ENCODE measurements at regions not wholly inside any gene's neighbourhood (a gene's known extent, or its start where the extent isn't known, plus 50 kb on each side); places are given as distances from the start of the nearest gene placed in this dataset.

DNA sequence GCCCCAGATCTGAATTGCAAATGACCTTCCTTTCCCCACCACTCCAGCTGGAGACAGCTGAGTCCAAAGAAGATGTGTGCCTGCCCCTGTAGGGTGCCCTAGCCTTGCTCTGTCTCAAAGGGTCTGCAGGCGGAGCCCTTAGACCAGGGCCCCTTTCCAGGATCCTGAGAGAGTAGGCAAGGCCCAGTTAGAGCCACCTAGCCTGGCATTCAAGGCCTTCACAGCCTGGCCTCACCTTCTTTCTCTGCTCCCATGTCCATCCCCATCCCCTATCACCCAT is 66.6 kb upstream of the LHX1 start (continued):
- TF ChIP-seq RNF2 (IDR thresholded peaks at IDR 0.05; ENCODE audit: borderline replicate concordance, low read depth, low read length, missing control alignments, poor library complexity, severe bottlenecking) = no peak
- TF ChIP-seq CBX8 (IDR thresholded peaks at IDR 0.05; ENCODE audit: borderline replicate concordance, low read depth, low read length) = no peak
- TF ChIP-seq JUND (IDR thresholded peaks at IDR 0.05; ENCODE audit: low read length) = no peak
- TF ChIP-seq EZH2 (IDR thresholded peaks at IDR 0.05; ENCODE audit: low read depth, low read length, severe bottlenecking) = no peak
- no peak for TF ChIP-seq JUN (IDR thresholded peaks at IDR 0.05; ENCODE audit: low read depth, low read length)
- no peak for TF ChIP-seq BCL11A (IDR thresholded peaks at IDR 0.05; ENCODE audit: low read depth in 2 of 2, low read length in 2 of 2)
- TF ChIP-seq MAFK (IDR thresholded peaks at IDR 0.05; ENCODE audit: low read depth, low read length) = no peak
- TF ChIP-seq ASH2L (IDR thresholded peaks at IDR 0.05; ENCODE audit: low read length) = no peak
- TF ChIP-seq SIN3A (conservative IDR thresholded peaks at IDR 0.05 in 1 of 2, IDR thresholded peaks at IDR 0.05 in 1 of 2; ENCODE audit: low read depth in 1 of 2, low read length in 2 of 2) = 0 out of 4 replicates have a peak, but pooled peaks of 1 of the 2 experiments have one; percentile 39
- TF ChIP-seq TBP (IDR thresholded peaks at IDR 0.05; ENCODE audit: low read depth, low read length) = no peak
- no peak for TF ChIP-seq CEBPB (IDR thresholded peaks at IDR 0.05; ENCODE audit: low read depth, low read length)
- TF ChIP-seq, protein P1, sequence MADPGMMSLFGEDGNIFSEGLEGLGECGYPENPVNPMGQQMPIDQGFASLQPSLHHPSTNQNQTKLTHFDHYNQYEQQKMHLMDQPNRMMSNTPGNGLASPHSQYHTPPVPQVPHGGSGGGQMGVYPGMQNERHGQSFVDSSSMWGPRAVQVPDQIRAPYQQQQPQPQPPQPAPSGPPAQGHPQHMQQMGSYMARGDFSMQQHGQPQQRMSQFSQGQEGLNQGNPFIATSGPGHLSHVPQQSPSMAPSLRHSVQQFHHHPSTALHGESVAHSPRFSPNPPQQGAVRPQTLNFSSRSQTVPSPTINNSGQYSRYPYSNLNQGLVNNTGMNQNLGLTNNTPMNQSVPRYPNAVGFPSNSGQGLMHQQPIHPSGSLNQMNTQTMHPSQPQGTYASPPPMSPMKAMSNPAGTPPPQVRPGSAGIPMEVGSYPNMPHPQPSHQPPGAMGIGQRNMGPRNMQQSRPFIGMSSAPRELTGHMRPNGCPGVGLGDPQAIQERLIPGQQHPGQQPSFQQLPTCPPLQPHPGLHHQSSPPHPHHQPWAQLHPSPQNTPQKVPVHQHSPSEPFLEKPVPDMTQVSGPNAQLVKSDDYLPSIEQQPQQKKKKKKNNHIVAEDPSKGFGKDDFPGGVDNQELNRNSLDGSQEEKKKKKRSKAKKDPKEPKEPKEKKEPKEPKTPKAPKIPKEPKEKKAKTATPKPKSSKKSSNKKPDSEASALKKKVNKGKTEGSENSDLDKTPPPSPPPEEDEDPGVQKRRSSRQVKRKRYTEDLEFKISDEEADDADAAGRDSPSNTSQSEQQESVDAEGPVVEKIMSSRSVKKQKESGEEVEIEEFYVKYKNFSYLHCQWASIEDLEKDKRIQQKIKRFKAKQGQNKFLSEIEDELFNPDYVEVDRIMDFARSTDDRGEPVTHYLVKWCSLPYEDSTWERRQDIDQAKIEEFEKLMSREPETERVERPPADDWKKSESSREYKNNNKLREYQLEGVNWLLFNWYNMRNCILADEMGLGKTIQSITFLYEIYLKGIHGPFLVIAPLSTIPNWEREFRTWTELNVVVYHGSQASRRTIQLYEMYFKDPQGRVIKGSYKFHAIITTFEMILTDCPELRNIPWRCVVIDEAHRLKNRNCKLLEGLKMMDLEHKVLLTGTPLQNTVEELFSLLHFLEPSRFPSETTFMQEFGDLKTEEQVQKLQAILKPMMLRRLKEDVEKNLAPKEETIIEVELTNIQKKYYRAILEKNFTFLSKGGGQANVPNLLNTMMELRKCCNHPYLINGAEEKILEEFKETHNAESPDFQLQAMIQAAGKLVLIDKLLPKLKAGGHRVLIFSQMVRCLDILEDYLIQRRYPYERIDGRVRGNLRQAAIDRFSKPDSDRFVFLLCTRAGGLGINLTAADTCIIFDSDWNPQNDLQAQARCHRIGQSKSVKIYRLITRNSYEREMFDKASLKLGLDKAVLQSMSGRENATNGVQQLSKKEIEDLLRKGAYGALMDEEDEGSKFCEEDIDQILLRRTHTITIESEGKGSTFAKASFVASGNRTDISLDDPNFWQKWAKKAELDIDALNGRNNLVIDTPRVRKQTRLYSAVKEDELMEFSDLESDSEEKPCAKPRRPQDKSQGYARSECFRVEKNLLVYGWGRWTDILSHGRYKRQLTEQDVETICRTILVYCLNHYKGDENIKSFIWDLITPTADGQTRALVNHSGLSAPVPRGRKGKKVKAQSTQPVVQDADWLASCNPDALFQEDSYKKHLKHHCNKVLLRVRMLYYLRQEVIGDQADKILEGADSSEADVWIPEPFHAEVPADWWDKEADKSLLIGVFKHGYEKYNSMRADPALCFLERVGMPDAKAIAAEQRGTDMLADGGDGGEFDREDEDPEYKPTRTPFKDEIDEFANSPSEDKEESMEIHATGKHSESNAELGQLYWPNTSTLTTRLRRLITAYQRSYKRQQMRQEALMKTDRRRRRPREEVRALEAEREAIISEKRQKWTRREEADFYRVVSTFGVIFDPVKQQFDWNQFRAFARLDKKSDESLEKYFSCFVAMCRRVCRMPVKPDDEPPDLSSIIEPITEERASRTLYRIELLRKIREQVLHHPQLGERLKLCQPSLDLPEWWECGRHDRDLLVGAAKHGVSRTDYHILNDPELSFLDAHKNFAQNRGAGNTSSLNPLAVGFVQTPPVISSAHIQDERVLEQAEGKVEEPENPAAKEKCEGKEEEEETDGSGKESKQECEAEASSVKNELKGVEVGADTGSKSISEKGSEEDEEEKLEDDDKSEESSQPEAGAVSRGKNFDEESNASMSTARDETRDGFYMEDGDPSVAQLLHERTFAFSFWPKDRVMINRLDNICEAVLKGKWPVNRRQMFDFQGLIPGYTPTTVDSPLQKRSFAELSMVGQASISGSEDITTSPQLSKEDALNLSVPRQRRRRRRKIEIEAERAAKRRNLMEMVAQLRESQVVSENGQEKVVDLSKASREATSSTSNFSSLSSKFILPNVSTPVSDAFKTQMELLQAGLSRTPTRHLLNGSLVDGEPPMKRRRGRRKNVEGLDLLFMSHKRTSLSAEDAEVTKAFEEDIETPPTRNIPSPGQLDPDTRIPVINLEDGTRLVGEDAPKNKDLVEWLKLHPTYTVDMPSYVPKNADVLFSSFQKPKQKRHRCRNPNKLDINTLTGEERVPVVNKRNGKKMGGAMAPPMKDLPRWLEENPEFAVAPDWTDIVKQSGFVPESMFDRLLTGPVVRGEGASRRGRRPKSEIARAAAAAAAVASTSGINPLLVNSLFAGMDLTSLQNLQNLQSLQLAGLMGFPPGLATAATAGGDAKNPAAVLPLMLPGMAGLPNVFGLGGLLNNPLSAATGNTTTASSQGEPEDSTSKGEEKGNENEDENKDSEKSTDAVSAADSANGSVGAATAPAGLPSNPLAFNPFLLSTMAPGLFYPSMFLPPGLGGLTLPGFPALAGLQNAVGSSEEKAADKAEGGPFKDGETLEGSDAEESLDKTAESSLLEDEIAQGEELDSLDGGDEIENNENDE (IDR thresholded peaks at IDR 0.05; ENCODE audit: insufficient replicate concordance, low read length) = no peak
- no peak for TF ChIP-seq EGR1 (IDR thresholded peaks at IDR 0.05; ENCODE audit: borderline replicate concordance, low read depth, low read length)
